LNCAP (cell line): ENCODE measurements at regions not wholly inside any gene's neighbourhood (a gene's known extent, or its start where the extent isn't known, plus 50 kb on each side); places are given as distances from the start of the nearest gene placed in this dataset.

Experiments
- CTCF ChIP-seq: fragments of 450-650 bp; IDR thresholded peaks from 2 replicates; pipeline ENCODE4 v1.5.1; 2017; ENCODE audit warnings: mild to moderate bottlenecking

GRCh38 chr2:4012197-4012596 lies 308.8 kb downstream of the DCDC2C start:
- no peak for TF ChIP-seq CTCF

GRCh38 chr2:4018535-4018934 lies 315.2 kb downstream of the DCDC2C start:
- no peak for TF ChIP-seq CTCF

GRCh38 chr2:4020153-4020552 lies 316.8 kb downstream of the DCDC2C start:
- TF ChIP-seq CTCF, result no peak

- no peak for TF ChIP-seq CTCF
Observed at GRCh38 chr2:4020649-4021048, 317.3 kb downstream of the DCDC2C start.

GRCh38 chr2:4024605-4025004 lies 321.2 kb downstream of the DCDC2C start:
- no peak for TF ChIP-seq CTCF

GRCh38 chr2:4029081-4029480 lies 325.7 kb downstream of the DCDC2C start:
- no peak for TF ChIP-seq CTCF

- TF ChIP-seq CTCF, result no peak
Observed at GRCh38 chr2:4039896-4040295, 336.5 kb downstream of the DCDC2C start.
